ENCODE measurements at regions not wholly inside any gene's neighbourhood (a gene's known extent, or its start where the extent isn't known, plus 50 kb on each side); places are given as distances from the start of the nearest gene placed in this dataset.

GRCh38 chr9:78386773-78387172 lies 89.8 kb downstream of the PSAT1 start:
- TF ChIP-seq CTCF (IDR thresholded peaks at IDR 0.05), result no peak
- TF ChIP-seq POLR2A (IDR thresholded peaks at IDR 0.05), result no peak

Measured in thyroid gland (tissue), 4 donors.